Neuronal stem cell (in vitro differentiated cells): ENCODE measurements at regions not wholly inside any gene's neighbourhood (a gene's known extent, or its start where the extent isn't known, plus 50 kb on each side); places are given as distances from the start of the nearest gene placed in this dataset.
"Not testable (repeated sequence)": the region's sequence is repeated elsewhere in the genome, so short reads cannot be mapped to it uniquely, and the experiment has no call there.

Experiments
- DNase-seq: peaks from one replicate; pipeline ENCODE4 v3.0.0-alpha.2; 2013; ENCODE audit warnings: low spot score
- H2AFZ ChIP-seq: one replicate; pipeline ENCODE4 v1.6.1; 2013; ENCODE audit warnings: mild to moderate bottlenecking, low read length, inconsistent platforms
- H2AK5ac ChIP-seq: 2 replicates; pipeline ENCODE4 v1.6.1; 2013; ENCODE audit warnings: low read depth, mild to moderate bottlenecking, inconsistent platforms, low read length, moderate library complexity, mixed read lengths
- H2BK120ac ChIP-seq: 2 replicates; pipeline ENCODE4 v1.6.1; 2013; ENCODE audit warnings: low read depth, mild to moderate bottlenecking, inconsistent platforms, low read length, moderate library complexity, mixed read lengths
- H2BK12ac ChIP-seq: one replicate; pipeline ENCODE4 v1.6.1; 2013; ENCODE audit warnings: low read length, inconsistent platforms
- H2BK15ac ChIP-seq: 2 replicates; pipeline ENCODE4 v1.6.1; 2013; ENCODE audit warnings: mild to moderate bottlenecking, low read length, inconsistent platforms, mixed read lengths
- H2BK5ac ChIP-seq: one replicate; pipeline ENCODE4 v1.6.1; 2013; ENCODE audit warnings: inconsistent platforms, mild to moderate bottlenecking, low read length, moderate library complexity
- H3K14ac ChIP-seq: one replicate; pipeline ENCODE4 v1.6.1; 2013; ENCODE audit warnings: low read length, inconsistent platforms
- H3K18ac ChIP-seq: 2 replicates; pipeline ENCODE4 v1.6.1; 2013; ENCODE audit warnings: low read length, inconsistent platforms
- H3K23ac ChIP-seq: 2 replicates; pipeline ENCODE4 v1.6.1; 2013; ENCODE audit warnings: low read depth, mild to moderate bottlenecking, mixed read lengths, low read length, inconsistent platforms; ENCODE audit not compliant: poor library complexity
- H3K27ac ChIP-seq: replicated peaks from 3 replicates; pipeline ENCODE4 v1.5.1; 2013; ENCODE audit warnings: low read length, inconsistent platforms
- H3K27me3 ChIP-seq, 3 experiments: 2 replicates each; pipeline ENCODE4 v1.6.1; 2013; ENCODE audit warnings: low read length in 3 of 3, mild to moderate bottlenecking in 2 of 3, inconsistent platforms in 1 of 3, low read depth in 1 of 3, mixed read lengths in 1 of 3, moderate library complexity in 1 of 3; ENCODE audit not compliant: control insufficient read depth in 3 of 3, insufficient read depth in 3 of 3
- H3K36me3 ChIP-seq, 2 donors: replicated peaks in 1 of 2; 2 replicates each; pipeline ENCODE4 v1.6.1; 2013; ENCODE audit warnings: low read length in 2 of 2; ENCODE audit not compliant: control insufficient read depth in 2 of 2, insufficient read depth in 2 of 2
- H3K4ac ChIP-seq: 2 replicates; pipeline ENCODE4 v1.6.1; 2013; ENCODE audit warnings: inconsistent platforms, mild to moderate bottlenecking, low read length, moderate library complexity
- H3K4me1 ChIP-seq, 2 donors: 1 replicate in 1 of 2; 2 replicates in 1 of 2; pipeline ENCODE4 v1.6.1; 2013; ENCODE audit warnings: low read length in 2 of 2, low read depth in 1 of 2; ENCODE audit not compliant: control insufficient read depth in 2 of 2, insufficient read depth in 1 of 2
- H3K4me2 ChIP-seq: one replicate; pipeline ENCODE4 v1.6.1; 2013; ENCODE audit warnings: mild to moderate bottlenecking, low read length, inconsistent platforms; ENCODE audit not compliant: insufficient read depth, poor library complexity, severe bottlenecking
- H3K4me3 ChIP-seq, 2 donors: 2 replicates each; pipeline ENCODE4 v1.5.1; 2013; ENCODE audit warnings: low read length in 2 of 2, mild to moderate bottlenecking in 2 of 2, inconsistent platforms in 1 of 2, moderate library complexity in 1 of 2
- H3K79me1 ChIP-seq: one replicate; pipeline ENCODE4 v1.6.1; 2013; ENCODE audit warnings: low read depth, mild to moderate bottlenecking, inconsistent platforms, low read length, moderate library complexity
- H3K9ac ChIP-seq: one replicate; pipeline ENCODE4 v1.6.1; 2013; ENCODE audit warnings: mild to moderate bottlenecking, low read depth, low read length, inconsistent platforms; ENCODE audit not compliant: poor library complexity
- H3K9me3 ChIP-seq, 2 donors: replicated peaks in 1 of 2; 2 replicates each; pipeline versions ENCODE3 to v1.6.1; 2013; ENCODE audit warnings: low read length in 2 of 2, mild to moderate bottlenecking in 2 of 2, inconsistent platforms in 1 of 2, low read depth in 1 of 2, mixed read lengths in 1 of 2, moderate library complexity in 1 of 2; ENCODE audit not compliant: control insufficient read depth in 2 of 2, insufficient read depth in 1 of 2
- H4K8ac ChIP-seq: one replicate; pipeline ENCODE4 v1.6.1; 2013; ENCODE audit warnings: low read depth, mild to moderate bottlenecking, inconsistent platforms, low read length, moderate library complexity
- H4K91ac ChIP-seq: one replicate; pipeline ENCODE4 v1.6.1; 2013; ENCODE audit warnings: low read length, low read depth, mild to moderate bottlenecking, inconsistent platforms; ENCODE audit not compliant: poor library complexity
- WGBS, 2 donors: extraction: QIAGEN DNeasy Blood & Tissue Kit; methylation state at CpG; one replicate each; pipeline ENCODE4 v1.1.7; 2013; ENCODE audit warnings: missing lambda C conversion rate in 2 of 2, mixed read lengths in 1 of 2; ENCODE audit not compliant: insufficient read length in 2 of 2, insufficient replicate concordance in 1 of 2; ENCODE audit errors: extremely low coverage in 2 of 2; 5-methylcytosine and 5-hydroxymethylcytosine counted together

DNA sequence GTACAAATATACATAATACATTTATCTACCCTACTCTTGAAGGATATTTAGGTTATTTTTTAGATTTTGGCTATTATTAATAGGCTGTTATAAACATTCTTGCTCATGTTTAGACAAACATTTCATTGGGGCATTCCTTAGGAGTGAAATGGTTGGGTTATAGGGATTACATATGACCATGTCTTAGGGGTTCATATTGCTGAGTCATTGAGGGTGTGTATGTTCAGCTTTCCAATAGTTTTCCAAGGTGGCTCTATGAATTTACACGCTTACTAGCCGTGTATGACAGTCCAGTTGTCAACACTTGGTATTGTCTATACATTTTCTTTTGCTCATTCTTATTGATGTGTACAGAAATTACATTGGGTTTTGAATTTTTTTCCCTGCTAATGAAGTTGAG lies 125.8 kb downstream of the OXSM start:
- Histone ChIP-seq H3K4me1 (no peaks in the 10 kb centered on the region), H3K79me1 (no peaks in the 10 kb centered on the region), H3K4ac (no peak overlapping the region), H3K9me3 (no peaks in the 10 kb centered on the region), H3K18ac (no peak overlapping the region), H3K4me3 (no peak overlapping the region), H2BK120ac (no peak overlapping the region), H3K23ac (no peak overlapping the region), H3K9ac (no peak overlapping the region), H4K91ac (no peak overlapping the region), H3K14ac (no peak overlapping the region), H3K27ac (no peak overlapping the region), H3K27me3 (no peaks in the 10 kb centered on the region), H3K36me3 (no peaks in the 10 kb centered on the region), H2BK12ac (no peak overlapping the region), H4K8ac (no peak overlapping the region), H2AFZ (no peak overlapping the region), H2BK5ac (no peak overlapping the region), H2BK15ac (no peak overlapping the region), H3K4me2 (no peak overlapping the region), H2AK5ac (no peak overlapping the region)
- WGBS, 2 donors = no CpG with 5 or more reads among the region's 2 CpGs
- DNase-seq = no peak

GRCh38 chr3:25916321-25916720 lies 126.4 kb downstream of the OXSM start:
- WGBS, 2 donors = no CpG with 5 or more reads among the region's 1 CpG
- H2BK15ac ChIP-seq = no peak overlapping the region
- H2BK120ac ChIP-seq = no peak overlapping the region
- no peak overlapping the region for H3K9ac ChIP-seq
- H2BK5ac ChIP-seq = no peak overlapping the region
- no peak overlapping the region for H3K4ac ChIP-seq
- no peak for DNase-seq
- H3K9me3 ChIP-seq = no peaks in the 10 kb centered on the region
- H3K4me3 ChIP-seq = no peak overlapping the region
- H4K91ac ChIP-seq = no peak overlapping the region
- no peak overlapping the region for H2AFZ ChIP-seq
- no peak overlapping the region for H3K4me2 ChIP-seq
- H2AK5ac ChIP-seq = no peak overlapping the region
- no peaks in the 10 kb centered on the region for H3K79me1 ChIP-seq
- no peak overlapping the region for H4K8ac ChIP-seq
- H3K4me1 ChIP-seq = no peaks in the 10 kb centered on the region
- H3K14ac ChIP-seq = no peak overlapping the region
- no peak overlapping the region for H3K23ac ChIP-seq
- no peak overlapping the region for H2BK12ac ChIP-seq
- no peaks in the 10 kb centered on the region for H3K36me3 ChIP-seq
- H3K18ac ChIP-seq = no peak overlapping the region
- no peak overlapping the region for H3K27ac ChIP-seq
- no peaks in the 10 kb centered on the region for H3K27me3 ChIP-seq

- not testable (repeated sequence) for H3K36me3 ChIP-seq, H3K14ac ChIP-seq, H3K4me3 ChIP-seq
These were observed 142.1 kb downstream of the OXSM start for GRCh38 chr3:25931967-25932366.

GRCh38 chr3:25938566-25939325 lies 148.9 kb downstream of the OXSM start:
- no peak overlapping the region for H2BK12ac ChIP-seq
- H4K8ac ChIP-seq = no peak overlapping the region
- no peak overlapping the region for H3K23ac ChIP-seq
- no CpG with 5 or more reads among the region's 2 CpGs for WGBS, 2 donors
- H3K4me2 ChIP-seq = no peak overlapping the region
- H3K27me3 ChIP-seq = no peaks in the 10 kb centered on the region
- no peak overlapping the region for H3K4me3 ChIP-seq
- H3K36me3 ChIP-seq = no peaks in the 10 kb centered on the region
- H2AFZ ChIP-seq = no peak overlapping the region
- H2AK5ac ChIP-seq = no peak overlapping the region
- H3K14ac ChIP-seq = no peak overlapping the region
- H3K4ac ChIP-seq = no peak overlapping the region
- H3K4me1 ChIP-seq = peaks cover 0 to 1% of the 10 kb centered on the region in 2 donors
- no peaks in the 10 kb centered on the region for H3K9me3 ChIP-seq
- no peak overlapping the region for H3K18ac ChIP-seq
- no peak overlapping the region for H4K91ac ChIP-seq
- H3K9ac ChIP-seq = no peak overlapping the region
- H2BK15ac ChIP-seq = no peak overlapping the region
- H3K79me1 ChIP-seq = no peaks in the 10 kb centered on the region
- H3K27ac ChIP-seq = no peak overlapping the region
- H2BK5ac ChIP-seq = no peak overlapping the region
- no peak for DNase-seq
- no peak overlapping the region for H2BK120ac ChIP-seq

More at GRCh38 chr3:25931967-25932366, 142.1 kb downstream of the OXSM start:
- not testable (repeated sequence) for H2BK120ac ChIP-seq, H2BK15ac ChIP-seq, H3K9ac ChIP-seq, H2BK12ac ChIP-seq, H3K4ac ChIP-seq, H2AFZ ChIP-seq, H3K27me3 ChIP-seq, H3K23ac ChIP-seq, H3K18ac ChIP-seq, H2BK5ac ChIP-seq, H3K79me1 ChIP-seq, H2AK5ac ChIP-seq, H3K9me3 ChIP-seq, H3K4me1 ChIP-seq, H3K27ac ChIP-seq, H4K8ac ChIP-seq, DNase-seq, H4K91ac ChIP-seq, H3K4me2 ChIP-seq
- WGBS, 2 donors = no CpG with 5 or more reads among the region's 6 CpGs
